ENCODE measurements at regions not wholly inside any gene's neighbourhood (a gene's known extent, or its start where the extent isn't known, plus 50 kb on each side); places are given as distances from the start of the nearest gene placed in this dataset.

DNA sequence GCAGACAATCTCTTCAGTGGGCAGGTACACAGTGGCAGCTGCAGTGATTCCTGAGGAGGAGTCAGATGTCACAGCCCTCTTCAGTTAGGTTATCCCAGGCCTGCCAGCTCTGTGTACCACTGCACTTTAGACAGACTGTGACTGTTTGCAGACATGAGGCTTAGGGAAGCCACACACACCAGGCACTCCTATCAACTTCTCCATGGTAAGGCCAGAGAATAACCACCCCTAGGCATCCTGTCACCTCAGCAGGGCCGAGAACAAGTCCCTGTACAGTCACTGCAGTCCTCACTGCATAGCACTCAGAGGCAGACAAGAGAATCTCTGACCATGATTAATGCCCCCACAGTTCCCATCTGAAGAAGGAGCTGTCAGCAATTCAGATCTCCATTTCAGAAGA lies 296.5 kb downstream of the GALC start:
- SMC1A ChIA-PET (ENCODE audit: uncharacterized antibody, unreplicated experiment) = no interaction called here

More for the DNA sequence above, 296.5 kb downstream of the GALC start:
- Histone ChIP-seq H3K4me1 (ENCODE audit: control insufficient read depth, insufficient read depth, low read length) (no peaks in the 10 kb centered on the region), H3K4me2 (ENCODE audit: control insufficient read depth, insufficient read depth) (no peak overlapping the region), H3K79me2 (ENCODE audit: control insufficient read depth, insufficient read depth, low read length) (no peaks in the 10 kb centered on the region), H3K9me3 (replicated peaks; ENCODE audit: control insufficient read depth, insufficient read depth, low read length) (no peaks in the 10 kb centered on the region), H3K36me3 (ENCODE audit: control insufficient read depth in 2 of 2, insufficient read depth in 2 of 2, low read length in 1 of 2) (no peaks in the 10 kb centered on the region), H3K4me3 (no peak overlapping the region), H3K27me3 (replicated peaks in 1 of 2; ENCODE audit: control insufficient read depth in 2 of 2, insufficient read depth in 2 of 2, low read length in 1 of 2) (no peaks in the 10 kb centered on the region), H4K20me1 (ENCODE audit: control insufficient read depth, insufficient read depth) (no peaks in the 10 kb centered on the region), H3K9ac (ENCODE audit: control insufficient read depth, insufficient read depth, low read length) (no peak overlapping the region), H2AFZ (ENCODE audit: control insufficient read depth, low read depth, low read length) (no peak overlapping the region), H3K27ac (ENCODE audit: control insufficient read depth, insufficient read depth) (no peak overlapping the region)
- ATAC-seq (no peak), FAIRE-seq (no peak), DNase-seq (ENCODE audit: low read depth, low spot score) (no peak)
- ChIA-PET RAD21 (ENCODE audit: unreplicated experiment) (no interaction called here), CTCF (no interaction called here), POLR2A (interaction anchor here (0.9 kb wide), 1 partner anchor 219 kb away, joined by 3 read pairs; no protein-coding TSS in a partner anchor)
- 0% methylated on average over 1 of the region's 1 CpG for WGBS (ENCODE audit: insufficient coverage, insufficient replicate concordance, low lambda C conversion rate, missing lambda C conversion rate)
- in situ Hi-C loops (cut with MboI) (no loop called here), intact Hi-C loops (cut with micrococcal nuclease; ENCODE audit: unreplicated experiment) (no loop called here)
- no TSS peak for BruUV-seq (replicated peaks)
- no peak for TF ChIP-seq CEBPB (IDR thresholded peaks at IDR 0.05; ENCODE audit: borderline replicate concordance in 1 of 2, low read depth in 2 of 2, low read length in 2 of 2)
- TF ChIP-seq, protein P1, sequence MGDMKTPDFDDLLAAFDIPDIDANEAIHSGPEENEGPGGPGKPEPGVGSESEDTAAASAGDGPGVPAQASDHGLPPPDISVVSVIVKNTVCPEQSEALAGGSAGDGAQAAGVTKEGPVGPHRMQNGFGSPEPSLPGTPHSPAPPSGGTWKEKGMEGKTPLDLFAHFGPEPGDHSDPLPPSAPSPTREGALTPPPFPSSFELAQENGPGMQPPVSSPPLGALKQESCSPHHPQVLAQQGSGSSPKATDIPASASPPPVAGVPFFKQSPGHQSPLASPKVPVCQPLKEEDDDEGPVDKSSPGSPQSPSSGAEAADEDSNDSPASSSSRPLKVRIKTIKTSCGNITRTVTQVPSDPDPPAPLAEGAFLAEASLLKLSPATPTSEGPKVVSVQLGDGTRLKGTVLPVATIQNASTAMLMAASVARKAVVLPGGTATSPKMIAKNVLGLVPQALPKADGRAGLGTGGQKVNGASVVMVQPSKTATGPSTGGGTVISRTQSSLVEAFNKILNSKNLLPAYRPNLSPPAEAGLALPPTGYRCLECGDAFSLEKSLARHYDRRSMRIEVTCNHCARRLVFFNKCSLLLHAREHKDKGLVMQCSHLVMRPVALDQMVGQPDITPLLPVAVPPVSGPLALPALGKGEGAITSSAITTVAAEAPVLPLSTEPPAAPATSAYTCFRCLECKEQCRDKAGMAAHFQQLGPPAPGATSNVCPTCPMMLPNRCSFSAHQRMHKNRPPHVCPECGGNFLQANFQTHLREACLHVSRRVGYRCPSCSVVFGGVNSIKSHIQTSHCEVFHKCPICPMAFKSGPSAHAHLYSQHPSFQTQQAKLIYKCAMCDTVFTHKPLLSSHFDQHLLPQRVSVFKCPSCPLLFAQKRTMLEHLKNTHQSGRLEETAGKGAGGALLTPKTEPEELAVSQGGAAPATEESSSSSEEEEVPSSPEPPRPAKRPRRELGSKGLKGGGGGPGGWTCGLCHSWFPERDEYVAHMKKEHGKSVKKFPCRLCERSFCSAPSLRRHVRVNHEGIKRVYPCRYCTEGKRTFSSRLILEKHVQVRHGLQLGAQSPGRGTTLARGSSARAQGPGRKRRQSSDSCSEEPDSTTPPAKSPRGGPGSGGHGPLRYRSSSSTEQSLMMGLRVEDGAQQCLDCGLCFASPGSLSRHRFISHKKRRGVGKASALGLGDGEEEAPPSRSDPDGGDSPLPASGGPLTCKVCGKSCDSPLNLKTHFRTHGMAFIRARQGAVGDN (IDR thresholded peaks at IDR 0.05) = no peak
